A673 (cell line): ENCODE measurements at regions not wholly inside any gene's neighbourhood (a gene's known extent, or its start where the extent isn't known, plus 50 kb on each side); places are given as distances from the start of the nearest gene placed in this dataset.
A peak's percentile ranks its signal among the peaks of the same experiment; 100 is the strongest.

ENCODE experiments used
- CTCF ChIP-seq: fragments of 300-800, 200-600 bp; sonication (generic); conservative IDR thresholded peaks from 2 replicates; pipeline ENCODE4 v1.5.1; 2017; ENCODE audit warnings: low read depth, mild to moderate bottlenecking, antibody characterized with exemption, low read length, moderate library complexity, mixed read lengths
- EZH2 ChIP-seq: fragments of 200-600 bp; sonication (generic); IDR thresholded peaks from 2 replicates; pipeline ENCODE4 v1.6.1; 2017; ENCODE audit warnings: borderline replicate concordance, low read depth, mild to moderate bottlenecking, mixed read lengths, antibody characterized with exemption, low read length; ENCODE audit not compliant: poor library complexity, severe bottlenecking

GRCh38 chr13:109998684-109999533 lies 212.5 kb upstream of the IRS2 start:
- TF ChIP-seq CTCF (peak; percentile 32), EZH2 (no peak)
